HG02623 (cell line): ENCODE measurements at regions not wholly inside any gene's neighbourhood (a gene's known extent, or its start where the extent isn't known, plus 50 kb on each side); places are given as distances from the start of the nearest gene placed in this dataset.
"Not testable (repeated sequence)": the region's sequence is repeated elsewhere in the genome, so short reads cannot be mapped to it uniquely, and the experiment has no call there.

Experiments
- ATAC-seq: cut with Tn5 transposase; IDR thresholded peaks from one replicate; pipeline ENCODE4 v1.9.1; 2021; ENCODE audit warnings: moderate library complexity; ENCODE audit not compliant: unreplicated experiment

- no peak for ATAC-seq
Observed at GRCh38 chr9:118624608-118625007, 744.6 kb downstream of the BRINP1 start.

- ATAC-seq, result no peak
Observed at GRCh38 chr9:118630079-118630478, 739.2 kb downstream of the BRINP1 start.

GRCh38 chr9:118630931-118631595 is 738.2 kb downstream of the BRINP1 start:
- no peak for ATAC-seq

GRCh38 chr9:118631956-118632355 is 737.3 kb downstream of the BRINP1 start:
- ATAC-seq, result no peak

GRCh38 chr9:118635416-118635815 is 733.8 kb downstream of the BRINP1 start:
- ATAC-seq, result no peak

- no peak for ATAC-seq
Observed at GRCh38 chr9:118637681-118638080, 731.6 kb downstream of the BRINP1 start.

- ATAC-seq, result no peak
Observed at GRCh38 chr9:118640836-118641560, 728.2 kb downstream of the BRINP1 start.

- ATAC-seq, result no peak
Observed at GRCh38 chr9:118643118-118643517, 726.1 kb downstream of the BRINP1 start.

- no peak for ATAC-seq
Observed at GRCh38 chr9:118644066-118644465, 725.2 kb downstream of the BRINP1 start.

GRCh38 chr9:118647331-118647730 is 721.9 kb downstream of the BRINP1 start:
- ATAC-seq, result no peak

GRCh38 chr9:118650417-118650816 is 718.8 kb downstream of the BRINP1 start:
- no peak for ATAC-seq

GRCh38 chr9:118651511-118651910 is 717.7 kb downstream of the BRINP1 start:
- no peak for ATAC-seq

- ATAC-seq, result no peak
Observed at GRCh38 chr9:118652258-118652657, 717.0 kb downstream of the BRINP1 start.

GRCh38 chr9:118652912-118653311 is 716.3 kb downstream of the BRINP1 start:
- no peak for ATAC-seq

GRCh38 chr9:118659011-118659410 is 710.2 kb downstream of the BRINP1 start:
- ATAC-seq, result no peak

GRCh38 chr9:118665226-118665919 is 703.9 kb downstream of the BRINP1 start:
- no peak for ATAC-seq

GRCh38 chr9:118670011-118670953 is 699.0 kb downstream of the BRINP1 start:
- ATAC-seq, result no peak

- ATAC-seq, result no peak
Observed at GRCh38 chr9:118674942-118675341, 694.3 kb downstream of the BRINP1 start.

GRCh38 chr9:118677936-118678653 is 691.1 kb downstream of the BRINP1 start:
- not testable (repeated sequence) for ATAC-seq

GRCh38 chr9:118686959-118687358 is 682.3 kb downstream of the BRINP1 start:
- ATAC-seq, result no peak
